ENCODE measurements at regions not wholly inside any gene's neighbourhood (a gene's known extent, or its start where the extent isn't known, plus 50 kb on each side); places are given as distances from the start of the nearest gene placed in this dataset.

DNA sequence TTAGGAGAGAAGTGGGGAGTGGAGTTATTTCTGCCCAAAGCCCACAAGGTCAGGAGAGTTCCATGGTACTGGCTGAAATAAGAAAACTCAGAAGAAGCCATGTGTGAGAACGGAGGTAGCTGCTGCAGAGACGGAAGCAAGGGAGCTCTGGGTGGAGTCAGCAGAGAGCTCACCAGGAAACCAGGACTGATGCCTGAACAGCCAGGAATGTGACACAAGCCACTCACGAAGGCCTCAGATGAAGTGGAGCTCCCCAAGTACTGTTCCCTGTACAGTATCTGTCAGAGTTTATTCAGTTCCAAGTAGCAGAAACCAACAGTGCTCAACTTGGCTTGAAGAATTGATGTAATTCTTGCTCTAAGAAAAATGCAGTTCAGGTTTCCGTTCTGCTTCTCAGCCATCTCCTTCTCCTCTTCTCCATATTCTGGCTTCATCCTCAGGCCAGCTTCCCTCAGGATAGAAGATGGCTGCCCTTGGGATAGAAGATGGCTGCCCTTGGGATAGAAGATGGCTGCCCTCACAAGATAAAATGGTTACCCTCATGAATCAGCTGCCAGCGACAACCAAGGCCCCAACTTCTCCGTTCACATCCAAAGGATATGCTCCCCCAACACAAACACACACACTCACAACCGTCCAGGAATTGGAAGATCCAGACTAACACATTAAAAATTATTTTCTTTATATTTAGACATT is 117.4 kb upstream of the SH3BP4 start:
- no peak for DNase-seq

- DNase-seq, result no peak
Measured at GRCh38 chr2:234830853-234831252, 121.0 kb upstream of the SH3BP4 start.

DNA sequence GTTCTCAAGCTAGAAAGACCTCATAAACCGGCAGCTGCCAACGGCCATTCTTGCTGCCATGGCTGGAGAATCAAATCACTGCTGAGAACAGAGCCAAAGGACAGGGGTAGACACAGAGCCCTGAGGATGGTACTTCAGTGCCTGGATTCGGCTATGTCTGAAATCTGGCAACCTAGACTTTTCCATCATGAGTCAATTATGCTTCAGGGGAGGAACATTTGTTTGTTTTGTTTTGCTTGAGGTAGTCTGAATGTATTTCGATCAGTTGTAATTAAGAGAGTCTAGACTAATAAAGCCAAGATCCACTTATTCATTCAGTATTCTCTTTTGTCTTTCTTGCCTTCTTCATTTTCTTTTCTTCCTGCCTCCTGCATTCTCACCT is 122.8 kb upstream of the SH3BP4 start:
- no peak for DNase-seq

- no peak for DNase-seq
Measured at GRCh38 chr2:234828382-234829073, 123.3 kb upstream of the SH3BP4 start.

DNA sequence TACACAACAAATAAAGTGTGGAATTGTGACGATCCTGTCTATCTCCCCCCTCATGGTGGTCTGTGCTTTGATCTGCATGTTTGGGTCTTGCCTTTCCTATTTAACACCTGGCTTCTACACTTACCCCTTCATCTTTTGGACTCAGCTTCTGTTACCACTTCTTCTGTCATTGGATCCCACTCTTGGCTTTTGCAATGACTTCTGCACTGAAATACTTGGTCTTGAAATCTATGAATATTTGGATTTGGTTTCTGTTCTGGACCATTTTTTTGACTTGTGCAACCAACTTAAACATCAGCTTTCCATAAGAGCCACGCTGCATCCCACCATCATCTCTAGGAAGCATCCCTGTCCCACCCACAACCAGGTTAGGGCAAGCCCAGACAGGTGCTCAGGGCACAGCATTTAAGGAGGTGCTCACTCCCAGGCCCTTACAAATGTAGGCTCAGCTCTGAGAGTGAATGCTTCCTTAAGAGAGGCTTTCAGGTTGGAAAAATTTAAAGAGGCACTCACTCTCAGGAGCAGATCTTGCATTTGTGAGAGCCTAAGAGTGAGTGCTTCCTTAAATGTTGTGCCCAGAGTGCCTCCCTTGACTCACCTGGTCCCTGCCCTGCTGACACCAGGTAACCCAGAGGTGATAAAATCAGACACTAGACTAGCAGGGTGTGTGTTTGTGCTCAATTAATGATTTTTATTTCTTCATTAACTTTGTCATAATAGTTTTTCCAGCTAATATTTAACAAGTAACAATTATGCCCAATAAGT is 124.5 kb upstream of the SH3BP4 start:
- no peak for DNase-seq

GRCh38 chr2:234826681-234827080 is 125.1 kb upstream of the SH3BP4 start:
- no peak for DNase-seq

DNA sequence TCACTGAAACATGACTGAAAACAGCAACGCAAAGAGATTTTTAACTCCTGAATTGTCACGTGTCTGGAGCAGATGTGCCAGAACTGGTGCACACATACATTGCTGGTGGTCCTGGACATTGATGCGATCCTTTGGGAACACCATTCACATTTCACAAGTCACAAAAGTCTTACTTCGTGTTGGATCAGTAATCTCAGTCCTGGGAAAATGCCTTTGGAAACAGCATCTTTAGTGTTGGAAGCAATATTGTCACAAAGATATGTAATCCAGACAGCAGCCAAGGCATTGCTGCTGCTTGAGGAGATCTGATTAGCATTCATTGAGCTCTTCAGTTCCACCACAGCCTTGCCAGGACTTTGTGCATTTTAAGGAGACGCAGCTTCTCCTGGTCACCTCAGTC is 126.2 kb upstream of the SH3BP4 start:
- no peak for DNase-seq

DNA sequence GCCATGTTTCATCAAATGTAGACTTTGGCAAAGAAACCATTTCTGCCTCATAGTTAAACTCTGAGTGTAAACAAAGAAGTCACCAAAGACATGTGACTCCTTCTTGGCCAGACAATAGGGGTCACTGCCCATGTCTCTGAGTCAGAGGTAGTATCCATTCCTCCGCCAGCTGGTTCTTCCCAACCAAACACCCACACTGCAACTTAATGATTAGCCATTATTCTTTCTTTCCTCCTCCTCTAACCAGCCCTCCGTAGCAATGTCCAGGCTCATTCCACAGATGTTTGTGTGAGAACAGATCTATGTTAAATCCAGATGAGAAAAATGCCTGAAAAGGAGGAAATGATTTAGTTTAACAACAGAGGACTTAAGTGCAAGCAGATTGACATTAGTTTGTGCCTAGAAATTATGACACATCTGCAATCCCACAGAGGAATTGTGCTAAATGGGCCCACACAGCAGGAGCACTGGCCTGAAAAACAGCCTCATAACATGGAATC is 127.9 kb upstream of the SH3BP4 start:
- DNase-seq, result no peak

DNA sequence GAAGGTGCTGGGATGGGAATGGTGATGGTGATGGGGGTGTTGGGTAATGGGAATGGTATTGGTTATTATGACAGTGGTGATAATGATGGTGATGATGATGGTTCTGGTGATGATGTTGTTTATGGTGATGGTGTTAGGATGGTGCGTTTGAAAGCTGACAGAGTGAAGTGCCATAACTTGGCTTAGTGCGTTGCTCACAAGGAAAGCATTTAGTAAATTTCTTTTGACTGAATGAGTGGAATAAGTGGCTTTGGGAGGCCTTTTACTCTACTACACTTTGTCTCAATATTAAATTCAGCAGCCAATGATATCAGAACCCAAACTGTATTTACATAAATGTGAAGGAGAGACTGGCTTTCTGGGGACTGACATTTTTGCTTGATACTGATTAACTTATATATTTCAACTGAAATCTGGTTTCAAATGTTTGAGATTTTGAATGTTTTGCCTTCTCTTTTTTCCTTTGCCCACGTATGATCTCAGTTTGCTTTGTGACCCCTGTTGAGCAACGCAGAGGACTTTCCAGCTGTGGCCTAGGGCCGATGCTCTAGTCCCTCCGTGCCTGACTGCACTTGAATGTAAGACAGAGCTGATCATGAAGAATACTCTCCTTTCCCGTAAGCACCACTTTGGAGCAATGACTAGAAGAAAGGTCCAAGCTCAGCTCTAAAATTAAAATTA is 128.5 kb upstream of the SH3BP4 start:
- DNase-seq, result no peak

DNA sequence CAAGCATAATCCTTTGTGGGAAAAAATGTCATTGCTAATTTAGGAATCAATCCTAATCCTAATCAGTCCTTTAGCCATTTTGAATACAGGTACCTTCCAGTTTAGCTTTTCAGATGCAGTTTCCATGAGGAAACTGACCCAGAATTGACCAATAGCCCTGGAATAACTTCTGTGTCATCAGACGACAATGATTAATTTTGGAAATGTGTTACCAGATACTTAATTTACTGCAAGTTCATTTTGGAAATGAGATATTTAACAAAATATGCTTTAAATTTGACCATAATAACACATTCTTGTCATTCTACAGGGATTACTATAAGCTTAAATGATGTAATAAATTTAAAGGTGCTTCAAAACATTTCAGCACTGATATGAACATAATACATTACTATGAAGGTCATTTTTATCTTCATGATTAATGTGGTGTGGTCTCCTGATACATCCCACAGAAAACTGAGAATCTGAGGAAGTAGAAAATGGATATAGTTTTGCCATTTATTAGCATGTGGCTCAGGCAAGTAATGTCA is 129.8 kb upstream of the SH3BP4 start:
- no peak for DNase-seq

- no peak for DNase-seq
Measured at GRCh38 chr2:234818937-234819336, 132.9 kb upstream of the SH3BP4 start.

DNA sequence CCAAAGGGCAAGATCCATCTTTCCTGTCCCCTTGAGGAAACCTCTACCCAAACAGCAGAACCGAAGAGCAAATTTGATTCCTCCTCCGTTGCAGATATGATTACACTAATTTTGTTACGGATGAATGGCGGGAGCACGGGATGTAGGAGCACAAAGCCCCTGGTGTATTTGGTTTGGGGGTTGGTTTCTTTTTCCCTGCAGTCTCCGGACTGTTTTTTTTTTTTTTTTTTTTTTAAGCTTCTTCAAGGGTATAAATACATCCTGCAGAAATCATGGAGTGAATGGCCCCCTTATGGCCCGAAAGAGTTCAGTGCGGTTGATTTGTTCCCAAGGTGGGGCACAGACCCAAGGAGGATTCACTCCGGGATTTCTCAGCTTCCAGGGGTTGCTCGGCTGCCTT is 135.3 kb upstream of the SH3BP4 start:
- no peak for DNase-seq

DNA sequence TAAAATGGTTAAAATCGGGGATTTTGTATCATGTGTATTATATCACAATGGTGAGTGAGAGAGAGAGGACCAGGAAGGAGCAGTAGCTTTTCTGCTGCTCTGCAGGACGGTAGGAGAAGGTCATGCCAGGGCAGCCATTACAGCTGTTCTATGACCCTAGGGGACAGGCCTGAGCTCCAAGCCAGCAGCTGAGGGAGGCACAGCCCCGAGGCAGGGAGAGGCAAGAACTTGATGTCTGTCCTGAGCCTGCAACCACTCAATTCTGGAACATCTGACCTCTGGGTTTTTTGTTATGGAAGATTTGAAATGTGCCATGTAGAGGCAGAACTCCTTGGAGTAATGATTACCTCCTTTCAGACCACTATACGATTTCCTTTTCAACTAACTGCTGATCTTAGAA is 135.8 kb upstream of the SH3BP4 start:
- DNase-seq, result no peak

DNA sequence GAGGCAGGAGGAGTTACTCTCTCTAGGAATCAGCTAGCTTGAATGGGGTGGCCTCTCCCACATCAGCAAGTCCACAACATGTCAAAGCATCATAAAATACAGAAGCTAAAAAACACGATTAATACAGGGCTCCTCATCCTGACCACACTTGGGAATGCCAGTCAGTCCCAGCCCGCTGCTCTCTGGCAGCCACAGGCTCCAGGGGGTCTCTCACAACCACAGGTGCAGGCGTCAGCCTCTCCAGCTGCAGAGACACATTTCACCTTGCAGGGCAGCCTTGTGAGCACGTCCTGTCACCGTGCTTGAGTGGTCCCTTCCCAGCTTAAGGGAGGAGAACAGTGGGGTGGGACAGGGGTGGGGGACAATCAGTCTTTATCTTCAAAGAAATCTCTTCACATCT is 137.4 kb upstream of the SH3BP4 start:
- no peak for DNase-seq

DNA sequence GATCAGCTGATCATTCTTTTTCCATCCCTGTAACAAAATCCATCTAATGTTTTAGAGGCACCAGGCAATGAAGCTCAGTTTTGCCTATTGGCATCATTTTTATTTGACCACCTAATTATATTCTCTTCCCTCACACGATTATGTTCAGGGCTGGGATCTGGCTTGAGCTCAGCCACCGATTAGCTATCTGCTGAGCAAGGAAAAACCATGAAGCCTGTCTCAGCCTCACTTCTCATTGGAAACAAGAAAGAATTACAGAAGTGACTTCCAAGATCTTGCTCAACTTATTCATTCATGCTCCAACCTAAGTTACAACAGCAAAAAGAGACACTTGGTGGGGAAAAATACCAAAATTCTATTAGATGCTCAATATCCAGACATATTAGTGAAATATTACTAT is 139.0 kb upstream of the SH3BP4 start:
- DNase-seq, result no peak

GRCh38 chr2:234808907-234809306 is 142.9 kb upstream of the SH3BP4 start:
- no peak for DNase-seq

GRCh38 chr2:234806818-234807217 is 145.0 kb upstream of the SH3BP4 start:
- no peak for DNase-seq

GRCh38 chr2:234805836-234806235 is 146.0 kb upstream of the SH3BP4 start:
- no peak for DNase-seq

DNA sequence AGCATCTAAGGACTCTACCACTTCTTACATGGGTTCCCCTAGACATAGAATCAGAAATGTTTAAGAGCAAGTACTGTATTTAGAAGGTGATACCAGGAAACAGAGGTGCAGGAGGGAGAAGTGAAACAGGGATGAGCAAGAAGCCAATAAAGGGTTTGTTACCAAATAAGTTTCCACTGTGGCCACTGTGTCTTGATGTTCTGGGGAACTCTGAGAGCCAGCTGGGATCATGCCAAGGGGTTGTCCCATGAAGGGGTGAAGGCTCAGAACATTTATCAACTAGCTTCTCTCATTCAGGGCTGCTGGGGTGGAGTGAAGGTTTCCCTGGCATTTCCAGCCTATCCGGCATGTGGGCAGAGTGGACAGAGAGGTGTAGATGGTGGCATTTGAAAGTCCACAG is 147.1 kb upstream of the SH3BP4 start:
- DNase-seq, result no peak

- no peak for DNase-seq
Measured at GRCh38 chr2:234802845-234803171, 149.0 kb upstream of the SH3BP4 start.

- no peak for DNase-seq
Measured at GRCh38 chr2:234802071-234802844, 149.6 kb upstream of the SH3BP4 start.

- DNase-seq, result no peak
Measured at GRCh38 chr2:234797566-234798250, 154.1 kb upstream of the SH3BP4 start.
